Testis (tissue), 2 donors: ENCODE measurements at regions not wholly inside any gene's neighbourhood (a gene's known extent, or its start where the extent isn't known, plus 50 kb on each side); places are given as distances from the start of the nearest gene placed in this dataset.

ENCODE experiments used
- POLR2A ChIP-seq: fragments of 450-650 bp; IDR thresholded peaks from one replicate; pipeline ENCODE4 v1.6.1; 2017; ENCODE audit warnings: antibody characterized with exemption, mild to moderate bottlenecking, moderate library complexity
- TF ChIP-seq, protein P1 (sequence below), 3 experiments: fragments of 450-650 bp in 2 of 3; fragments of 200-600 bp in 1 of 3; sonication (generic) in 1 of 3; IDR thresholded peaks; one replicate each; pipeline ENCODE4 v1.5.1; 2016 to 2019; ENCODE audit warnings: antibody characterized with exemption in 3 of 3, mild to moderate bottlenecking in 2 of 3, moderate library complexity in 1 of 3

DNA sequence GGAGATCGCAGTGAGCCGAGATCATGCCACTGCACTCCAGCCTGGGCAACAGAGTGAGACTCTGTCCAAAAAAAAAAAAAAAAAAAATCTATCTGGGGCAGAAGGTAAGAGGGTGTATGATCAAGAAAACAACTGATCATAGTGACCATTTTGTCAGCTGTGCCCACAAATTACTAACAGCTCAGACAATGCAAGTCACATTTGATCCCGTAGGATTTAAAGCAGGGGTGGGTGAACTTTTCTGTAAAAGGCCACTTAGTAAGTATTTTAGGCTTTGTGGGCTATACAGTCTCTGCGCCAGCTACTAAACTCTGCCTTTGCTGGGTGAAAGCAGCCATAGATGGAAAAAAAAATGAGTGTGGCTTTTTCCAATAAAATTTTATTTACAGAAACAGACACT, 57.6 kb upstream of the ABI3BP start:
- TF ChIP-seq, protein P1, sequence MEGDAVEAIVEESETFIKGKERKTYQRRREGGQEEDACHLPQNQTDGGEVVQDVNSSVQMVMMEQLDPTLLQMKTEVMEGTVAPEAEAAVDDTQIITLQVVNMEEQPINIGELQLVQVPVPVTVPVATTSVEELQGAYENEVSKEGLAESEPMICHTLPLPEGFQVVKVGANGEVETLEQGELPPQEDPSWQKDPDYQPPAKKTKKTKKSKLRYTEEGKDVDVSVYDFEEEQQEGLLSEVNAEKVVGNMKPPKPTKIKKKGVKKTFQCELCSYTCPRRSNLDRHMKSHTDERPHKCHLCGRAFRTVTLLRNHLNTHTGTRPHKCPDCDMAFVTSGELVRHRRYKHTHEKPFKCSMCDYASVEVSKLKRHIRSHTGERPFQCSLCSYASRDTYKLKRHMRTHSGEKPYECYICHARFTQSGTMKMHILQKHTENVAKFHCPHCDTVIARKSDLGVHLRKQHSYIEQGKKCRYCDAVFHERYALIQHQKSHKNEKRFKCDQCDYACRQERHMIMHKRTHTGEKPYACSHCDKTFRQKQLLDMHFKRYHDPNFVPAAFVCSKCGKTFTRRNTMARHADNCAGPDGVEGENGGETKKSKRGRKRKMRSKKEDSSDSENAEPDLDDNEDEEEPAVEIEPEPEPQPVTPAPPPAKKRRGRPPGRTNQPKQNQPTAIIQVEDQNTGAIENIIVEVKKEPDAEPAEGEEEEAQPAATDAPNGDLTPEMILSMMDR (IDR thresholded peaks at IDR 0.05) = no peak
- no peak for TF ChIP-seq POLR2A
